CD14-positive monocyte (primary cell): ENCODE measurements at regions not wholly inside any gene's neighbourhood (a gene's known extent, or its start where the extent isn't known, plus 50 kb on each side); places are given as distances from the start of the nearest gene placed in this dataset.

Source experiments
- DNase-seq, 3 donors: peaks; one replicate each; pipeline ENCODE4 v3.0.0-alpha.2; 2011 to 2022
- H2AFZ ChIP-seq: 2 replicates; pipeline ENCODE4 v1.6.0; 2012; ENCODE audit warnings: mild to moderate bottlenecking, low read depth, low read length, inconsistent platforms; ENCODE audit not compliant: insufficient read depth, poor library complexity, severe bottlenecking
- H3K27ac ChIP-seq, 2 donors: 1 replicate in 1 of 2; 2 replicates in 1 of 2; pipeline ENCODE4 v1.5.1; 2012 to 2013; ENCODE audit warnings: low read length in 2 of 2, control low read depth in 1 of 2, inconsistent platforms in 1 of 2, low read depth in 1 of 2, mild to moderate bottlenecking in 1 of 2
- H3K27me3 ChIP-seq, 2 donors: one replicate each; pipeline versions ENCODE4 v1.6.0 to v1.6.1; 2011 to 2013; ENCODE audit warnings: low read length in 2 of 2; ENCODE audit not compliant: control insufficient read depth in 2 of 2, insufficient read depth in 2 of 2
- H3K36me3 ChIP-seq, 2 donors: replicated peaks in 1 of 2; 1 replicate in 1 of 2; 2 replicates in 1 of 2; pipeline versions ENCODE4 v1.5.1 to v1.6.1; 2012 to 2013; ENCODE audit warnings: low read length in 2 of 2, control low read depth in 1 of 2, inconsistent platforms in 1 of 2, mild to moderate bottlenecking in 1 of 2; ENCODE audit not compliant: insufficient read depth in 2 of 2, control insufficient read depth in 1 of 2
- H3K4me1 ChIP-seq, 2 donors: 1 replicate in 1 of 2; 2 replicates in 1 of 2; pipeline versions ENCODE4 v1.5.1 to v1.6.1; 2012 to 2013; ENCODE audit warnings: low read length in 2 of 2, control low read depth in 1 of 2, inconsistent platforms in 1 of 2, mild to moderate bottlenecking in 1 of 2, moderate library complexity in 1 of 2; ENCODE audit not compliant: insufficient read depth in 2 of 2, control insufficient read depth in 1 of 2
- H3K4me2 ChIP-seq: replicated peaks from 2 replicates; pipeline ENCODE3; 2012; ENCODE audit warnings: low read length, moderate library complexity, mild to moderate bottlenecking; ENCODE audit not compliant: poor library complexity, severe bottlenecking; ENCODE audit errors: extremely low read depth
- H3K4me3 ChIP-seq, 3 experiments: fragments of 200-600 bp in 1 of 3; sonication (generic) in 1 of 3; replicated peaks in 1 of 3; 1 replicate in 2 of 3; 2 replicates in 1 of 3; pipeline ENCODE4 v1.5.1; 2011 to 2013; ENCODE audit warnings: low read length in 3 of 3, mild to moderate bottlenecking in 3 of 3, control low read depth in 2 of 3, low read depth in 2 of 3, inconsistent platforms in 1 of 3, moderate library complexity in 1 of 3
- H3K79me2 ChIP-seq: 2 replicates; pipeline ENCODE4 v1.6.0; 2012; ENCODE audit warnings: mild to moderate bottlenecking, control low read depth, inconsistent platforms, low read length, moderate library complexity; ENCODE audit not compliant: insufficient read depth
- H3K9ac ChIP-seq: 2 replicates; pipeline ENCODE4 v1.6.0; 2017; ENCODE audit warnings: low read length, mild to moderate bottlenecking; ENCODE audit not compliant: insufficient read depth, poor library complexity, severe bottlenecking
- H3K9me3 ChIP-seq, 2 donors: replicated peaks in 1 of 2; 1 replicate in 1 of 2; 2 replicates in 1 of 2; pipeline versions ENCODE4 v1.5.1 to v1.6.1; 2012 to 2013; ENCODE audit warnings: low read length in 2 of 2, control low read depth in 1 of 2; ENCODE audit not compliant: control insufficient read depth in 1 of 2, insufficient read depth in 1 of 2
- H4K20me1 ChIP-seq: 2 replicates; pipeline ENCODE4 v1.6.0; 2012; ENCODE audit warnings: mild to moderate bottlenecking, low read length, control low read depth, moderate library complexity; ENCODE audit not compliant: insufficient read depth
- H3K27ac Mint-ChIP-seq, 7 donors: one replicate each; pipeline ENCODE4 v1.8.0; 2020; ENCODE audit warnings: mild to moderate bottlenecking in 7 of 7, mixed read lengths in 7 of 7, moderate library complexity in 6 of 7, inconsistent platforms in 2 of 7
- H3K27me3 Mint-ChIP-seq, 3 donors: one replicate each; pipeline ENCODE4 v1.8.0; 2021 to 2022; ENCODE audit warnings: low read depth in 3 of 3, mild to moderate bottlenecking in 3 of 3, mixed read lengths in 3 of 3, moderate library complexity in 3 of 3, inconsistent platforms in 1 of 3
- H3K36me3 Mint-ChIP-seq, 2 donors: one replicate each; pipeline ENCODE4 v1.8.0; 2020; ENCODE audit warnings: mixed read lengths in 2 of 2, inconsistent platforms in 1 of 2, mild to moderate bottlenecking in 1 of 2
- H3K4me1 Mint-ChIP-seq: one replicate; pipeline ENCODE4 v1.8.0; 2020; ENCODE audit warnings: mild to moderate bottlenecking, mixed read lengths
- H3K4me3 Mint-ChIP-seq, 2 donors: one replicate each; pipeline ENCODE4 v1.8.0; 2020; ENCODE audit warnings: mild to moderate bottlenecking in 2 of 2, mixed read lengths in 2 of 2, moderate library complexity in 1 of 2
- H3K9me3 Mint-ChIP-seq, 7 donors: one replicate each; pipeline ENCODE4 v1.8.0; 2020 to 2022; ENCODE audit warnings: mixed read lengths in 7 of 7, mild to moderate bottlenecking in 6 of 7, moderate library complexity in 6 of 7, inconsistent platforms in 2 of 7
- CTCF ChIP-seq: fragments of 200-600 bp; IDR thresholded peaks from one replicate; pipeline ENCODE4 v1.8.0; 2022; ENCODE audit warnings: antibody characterized with exemption, mild to moderate bottlenecking
- WGBS: methylation state at CpG from one replicate; pipeline ENCODE4 v1.1.5; 2013; ENCODE audit warnings: missing lambda C conversion rate; ENCODE audit not compliant: insufficient coverage; 5-methylcytosine and 5-hydroxymethylcytosine counted together
- intact Hi-C, 2 donors: fragments of 100-400 bp; cut with micrococcal nuclease; formaldehyde crosslinking; loops; one replicate each; pipeline versions ENCODE4 v1.15.0 to v1.15.1; 2023

GRCh38 chr13:58906329-58907007, 1257.3 kb downstream of the DIAPH3 start:
- no peak overlapping the region for H3K27ac ChIP-seq

GRCh38 chr13:58907347-58907746, 1256.4 kb downstream of the DIAPH3 start:
- Histone ChIP-seq H2AFZ (no peak overlapping the region), H3K4me1 (no peaks in the 10 kb centered on the region), H3K4me3 (no peak overlapping the region), H3K27me3 (no peaks in the 10 kb centered on the region), H3K9me3 (peaks cover 0 to 4% of the 10 kb centered on the region in 2 donors), H3K4me2 (no peak overlapping the region), H3K9ac (no peak overlapping the region), H4K20me1 (no peaks in the 10 kb centered on the region), H3K79me2 (no peaks in the 10 kb centered on the region), H3K36me3 (no peaks in the 10 kb centered on the region), H3K27ac (no peak overlapping the region)
- no peak for TF ChIP-seq CTCF
- Mint-ChIP-seq H3K36me3 (no peaks in the 10 kb centered on the region), H3K27ac (no peak overlapping the region), H3K27me3 (no peaks in the 10 kb centered on the region), H3K4me3 (no peak overlapping the region), H3K9me3 (peaks cover 0 to 13% (median 2%) of the 10 kb centered on the region in 7 donors), H3K4me1 (no peaks in the 10 kb centered on the region)
- DNase-seq: no peak
- intact Hi-C loops: no loop called here

More at GRCh38 chr13:58906329-58907007, 1257.3 kb downstream of the DIAPH3 start:
- Histone ChIP-seq H3K36me3 (no peaks in the 10 kb centered on the region), H3K79me2 (no peaks in the 10 kb centered on the region), H2AFZ (no peak overlapping the region), H3K9me3 (peaks cover 0 to 4% of the 10 kb centered on the region in 2 donors), H3K27me3 (no peaks in the 10 kb centered on the region), H3K9ac (no peak overlapping the region), H3K4me3 (no peak overlapping the region), H4K20me1 (no peaks in the 10 kb centered on the region), H3K4me2 (no peak overlapping the region), H3K4me1 (no peaks in the 10 kb centered on the region)
- Mint-ChIP-seq H3K9me3 (peaks cover 0 to 13% (median 2%) of the 10 kb centered on the region in 7 donors), H3K27ac (no peak overlapping the region), H3K36me3 (no peaks in the 10 kb centered on the region), H3K27me3 (no peaks in the 10 kb centered on the region), H3K4me1 (no peaks in the 10 kb centered on the region), H3K4me3 (no peak overlapping the region)
- no peak for TF ChIP-seq CTCF
- no peak for DNase-seq
- intact Hi-C loops: no loop called here
- 96% methylated on average over 2 of the region's 3 CpGs for WGBS
